HepG2 (cell line): ENCODE measurements at regions not wholly inside any gene's neighbourhood (a gene's known extent, or its start where the extent isn't known, plus 50 kb on each side); places are given as distances from the start of the nearest gene placed in this dataset.
"Not testable (repeated sequence)": the region's sequence is repeated elsewhere in the genome, so short reads cannot be mapped to it uniquely, and the experiment has no call there.

ENCODE experiments used
- ATAC-seq: fragments of 200-7000 bp; cut with Tn5 transposase; 3 replicates; pipeline ENCODE4 v1.9.1; 2020; ENCODE audit warnings: mild to moderate bottlenecking, moderate library complexity
- BruUV-seq: library from RNA; stranded (reverse); fragments of 400-500 nt; replicated peaks from 2 replicates; lab custom pipeline; 2021; lab: Mats Ljungman, UMichigan
- CTCF ChIA-PET: fragments of 300-600 bp; formaldehyde crosslinking; extraction: SDS; loops from one replicate; lab custom pipeline; 2021; ENCODE audit warnings: low total read pairs, inconsistent platforms, low intra/inter-chr PET ratio; lab: Yijun Ruan, JAX
- POLR2A ChIA-PET: fragments of 350-600 bp; sonication (Branson Sonifier 250); formaldehyde crosslinking; loops from one replicate; lab custom pipeline; 2020; ENCODE audit warnings: antibody characterized with exemption, inconsistent platforms; lab: Yijun Ruan, JAX
- DNase-seq: peaks from one replicate; pipeline ENCODE4 v3.0.0-alpha.2; 2015; ENCODE audit warnings: low spot score
- FAIRE-seq: peaks from 3 replicates; lab custom pipeline; 2011; peaks lifted over from hg19 to GRCh38; lab: Jason Lieb, UNC
- H2AFZ ChIP-seq: one replicate; pipeline ENCODE4 v1.6.1; 2011; ENCODE audit warnings: low read length, inconsistent platforms
- H3K27ac ChIP-seq: fragments of 300-600 bp; 3 replicates; pipeline ENCODE4 v1.8.0; 2011; ENCODE audit warnings: mixed run types, mild to moderate bottlenecking, mixed read lengths, low read length, inconsistent platforms; ENCODE audit not compliant: insufficient read depth; ENCODE audit errors: extremely low read length
- H3K27me3 ChIP-seq, 2 experiments: fragments of 200-600 bp in 1 of 2; 2 replicates in 1 of 2; 3 replicates in 1 of 2; pipeline versions ENCODE4 v1.6.0 to v1.8.0; 2011; ENCODE audit warnings: low read length in 2 of 2, mild to moderate bottlenecking in 2 of 2, moderate library complexity in 2 of 2, inconsistent platforms in 1 of 2; ENCODE audit not compliant: insufficient read depth in 2 of 2, control insufficient read depth in 1 of 2
- H3K36me3 ChIP-seq, 2 experiments: fragments of 200-600 bp in 1 of 2; replicated peaks in 1 of 2; 2 replicates in 1 of 2; 3 replicates in 1 of 2; pipeline versions ENCODE4 v1.5.1 to v1.8.0; 2011; ENCODE audit warnings: low read length in 2 of 2, inconsistent platforms in 1 of 2; ENCODE audit not compliant: insufficient read depth in 2 of 2, control insufficient read depth in 1 of 2
- H3K4me1 ChIP-seq: 2 replicates; pipeline ENCODE4 v1.5.1; 2012; ENCODE audit warnings: low read length, inconsistent platforms; ENCODE audit not compliant: insufficient read depth
- H3K4me2 ChIP-seq: 2 replicates; pipeline ENCODE4 v1.6.0; 2011; ENCODE audit warnings: low read depth, low read length, inconsistent platforms
- H3K4me3 ChIP-seq, 3 experiments: fragments of 200-600 bp in 1 of 3; sonication (generic), shearing (Covaris generic) in 1 of 3; replicated peaks in 1 of 3; 2 replicates each; pipeline ENCODE4 v1.5.1; 2011 to 2016; ENCODE audit warnings: low read length in 3 of 3, inconsistent platforms in 2 of 3, low read depth in 2 of 3, mild to moderate bottlenecking in 2 of 3, control low read depth in 1 of 3, mixed read lengths in 1 of 3; ENCODE audit not compliant: insufficient read depth in 1 of 3
- H3K79me2 ChIP-seq: one replicate; pipeline ENCODE4 v1.6.1; 2011; ENCODE audit warnings: low read length, inconsistent platforms; ENCODE audit not compliant: insufficient read depth
- H3K9ac ChIP-seq: 2 replicates; pipeline ENCODE4 v1.6.0; 2011; ENCODE audit warnings: mild to moderate bottlenecking, low read depth, low read length, inconsistent platforms; ENCODE audit not compliant: insufficient read depth
- H3K9me3 ChIP-seq: 2 replicates; pipeline ENCODE4 v1.5.1; 2012; ENCODE audit warnings: mild to moderate bottlenecking, low read length
- H4K20me1 ChIP-seq: 2 replicates; pipeline ENCODE4 v1.6.0; 2011; ENCODE audit warnings: inconsistent platforms, mild to moderate bottlenecking, low read length, moderate library complexity; ENCODE audit not compliant: insufficient read depth
- HMG20B ChIP-seq: conservative IDR thresholded peaks from 2 replicates; pipeline ENCODE4 v1.6.1; 2016; ENCODE audit warnings: missing genetic modification reagents, missing compliant biosample characterization
- HOMEZ ChIP-seq: IDR thresholded peaks from 2 replicates; pipeline ENCODE4 v1.6.1; 2016; ENCODE audit warnings: low read depth
- HOXA7 ChIP-seq: sonication (generic); formaldehyde crosslinking; IDR thresholded peaks from 2 replicates; pipeline ENCODE4 v1.8.1; 2022; ENCODE audit warnings: mild to moderate bottlenecking, missing genetic modification reagents, moderate library complexity
- MIER2 ChIP-seq: IDR thresholded peaks from 2 replicates; pipeline ENCODE4 v1.6.1; 2016; ENCODE audit warnings: missing biosample characterization, missing genetic modification reagents
- NAIF1 ChIP-seq: sonication (generic); formaldehyde crosslinking; IDR thresholded peaks from 2 replicates; pipeline ENCODE4 v1.5.0; 2020; ENCODE audit warnings: mild to moderate bottlenecking, missing genetic modification reagents, borderline replicate concordance
- SOX13 ChIP-seq, 3 experiments: fragments of 450-650 bp in 1 of 3; sonication (generic) in 1 of 3; formaldehyde crosslinking in 1 of 3; IDR thresholded peaks in 2 of 3; conservative IDR thresholded peaks in 1 of 3; 2 replicates each; pipeline versions ENCODE4 v1.5.0 to v1.6.1; 2016 to 2020; ENCODE audit warnings: antibody characterized with exemption in 1 of 3, mild to moderate bottlenecking in 1 of 3, missing compliant biosample characterization in 1 of 3, missing genetic modification reagents in 1 of 3, moderate library complexity in 1 of 3
- TRAFD1 ChIP-seq: sonication (generic); formaldehyde crosslinking; IDR thresholded peaks from 2 replicates; pipeline ENCODE4 v1.5.1; 2020; ENCODE audit warnings: missing genetic modification reagents, mild to moderate bottlenecking, borderline replicate concordance
- U2AF1 ChIP-seq: fragments of 200-400 bp; formaldehyde crosslinking; optimal IDR thresholded peaks from 2 replicates; pipeline ENCODE3; 2017; ENCODE audit warnings: mild to moderate bottlenecking, low read depth, low read length
- ZNF101 ChIP-seq: sonication (generic); formaldehyde crosslinking; IDR thresholded peaks from 2 replicates; pipeline ENCODE4 v1.4.0; 2020; ENCODE audit warnings: mild to moderate bottlenecking, low read depth, missing genetic modification reagents, borderline replicate concordance
- WGBS: methylation state at CpG from one replicate; pipeline ENCODE4 v1.1.6; 2017; ENCODE audit warnings: low lambda C conversion rate; 5-methylcytosine and 5-hydroxymethylcytosine counted together
- in situ Hi-C: cut with HindIII; loops from 2 replicates; pipeline ENCODE4 v1.10.0; 2017; ENCODE audit warnings: low pct_unique_long_range_greater_than_20kb; ENCODE audit not compliant: extremely low pct_ligation_motif_present
- intact Hi-C: fragments of 100-400 bp; cut with micrococcal nuclease; formaldehyde crosslinking; loops from one replicate; pipeline ENCODE4 v1.10.0; 2022; ENCODE audit not compliant: unreplicated experiment

DNA sequence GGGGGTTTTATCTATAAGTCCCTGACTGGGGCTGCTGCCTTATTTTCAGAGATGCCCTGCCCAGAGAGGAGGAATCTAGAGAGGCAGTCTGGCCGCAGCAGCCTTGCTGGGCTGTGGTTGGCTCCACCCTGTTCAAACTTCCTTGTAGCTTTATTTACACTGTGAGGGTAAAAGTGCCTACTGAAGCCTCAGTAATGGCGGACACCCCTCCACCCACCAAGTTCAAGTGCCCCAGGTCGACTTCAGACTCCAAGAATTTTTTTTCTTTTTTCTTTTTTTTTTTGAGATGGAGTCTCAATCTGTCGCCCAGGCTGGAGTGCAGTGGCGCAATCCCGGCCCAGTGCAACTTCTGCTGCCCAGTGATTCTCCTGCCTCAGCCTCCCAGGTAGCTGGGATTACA, 137.3 kb upstream of the MTPN start:
- intact Hi-C loops, H3K4me3 ChIP-seq, H3K4me1 ChIP-seq, H3K9me3 ChIP-seq, H3K27ac ChIP-seq, H3K4me2 ChIP-seq, POLR2A ChIA-PET, in situ Hi-C loops, H3K36me3 ChIP-seq, H3K27me3 ChIP-seq, H4K20me1 ChIP-seq, BruUV-seq, H2AFZ ChIP-seq, H3K79me2 ChIP-seq, FAIRE-seq, DNase-seq, CTCF ChIA-PET, H3K9ac ChIP-seq: not testable (repeated sequence)
- ATAC-seq, result peak; percentile 17; the same call in 1 of the 3 replicates
- 52% methylated on average over 5 of the region's 6 CpGs for WGBS

- H3K79me2 ChIP-seq, H3K27ac ChIP-seq, H3K36me3 ChIP-seq, FAIRE-seq, ATAC-seq, DNase-seq, H3K4me1 ChIP-seq, intact Hi-C loops, BruUV-seq, H4K20me1 ChIP-seq, in situ Hi-C loops, CTCF ChIA-PET, H3K9me3 ChIP-seq, H3K9ac ChIP-seq, POLR2A ChIA-PET, H3K4me2 ChIP-seq, H3K4me3 ChIP-seq, H3K27me3 ChIP-seq, H2AFZ ChIP-seq: not testable (repeated sequence)
- WGBS, result 12% methylated on average over 1 of the region's 1 CpG
These were observed 131.9 kb upstream of the MTPN start for GRCh38 chr7:136109037-136109436.

DNA sequence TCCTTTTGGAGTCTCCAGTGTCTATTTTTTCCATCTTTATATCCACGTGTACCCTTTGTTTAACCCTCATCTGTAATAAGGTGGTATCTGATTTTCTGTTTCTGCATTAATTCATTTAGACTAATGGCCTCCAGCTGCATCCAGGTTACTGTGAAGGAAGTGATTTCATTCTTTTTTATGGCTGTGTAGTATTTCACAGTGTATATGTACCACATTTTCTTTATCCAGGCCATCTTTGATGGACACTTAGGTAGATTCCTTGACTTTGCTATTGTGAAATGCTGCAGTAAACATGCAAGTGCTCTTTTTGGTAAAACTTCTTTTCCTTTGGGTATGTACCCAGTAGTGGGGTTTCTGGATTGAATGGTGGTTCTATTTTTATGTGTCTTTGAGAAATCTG, 128.0 kb upstream of the MTPN start:
- BruUV-seq, result no TSS peak
- CTCF ChIA-PET, result no interaction called here
- in situ Hi-C loops, result no loop called here
- Histone ChIP-seq H2AFZ (no peak overlapping the region), H3K9me3 (no peaks in the 10 kb centered on the region), H3K79me2 (no peaks in the 10 kb centered on the region), H3K4me3 (no peak overlapping the region), H3K36me3 (no peaks in the 10 kb centered on the region), H3K9ac (no peak overlapping the region), H3K27ac (no peak overlapping the region), H3K4me1 (no peaks in the 10 kb centered on the region), H3K4me2 (no peak overlapping the region), H4K20me1 (no peaks in the 10 kb centered on the region), H3K27me3 (no peaks in the 10 kb centered on the region)
- no peak for ATAC-seq
- WGBS, result 0% methylated on average over 1 of the region's 1 CpG
- DNase-seq, result no peak
- no peak for FAIRE-seq
- POLR2A ChIA-PET, result no interaction called here
- intact Hi-C loops, result no loop called here
- no peak for TF ChIP-seq SOX13 (IDR thresholded peaks at IDR 0.05)
- no peak for TF ChIP-seq SOX13 (CRISPR knock-in tag; conservative IDR thresholded peaks at IDR 0.05 in 1 of 2, IDR thresholded peaks at IDR 0.05 in 1 of 2)
- TF ChIP-seq NAIF1 (CRISPR knock-in tag), result no peak
- no peak for TF ChIP-seq HOMEZ (CRISPR knock-in tag)
- no peak for TF ChIP-seq U2AF1
- no peak for TF ChIP-seq HOXA7 (CRISPR knock-in tag)
- no peak for TF ChIP-seq ZNF101
- no peak for TF ChIP-seq HMG20B (CRISPR knock-in tag)
- no peak for TF ChIP-seq MIER2 (CRISPR knock-in tag)
- no peak for TF ChIP-seq TRAFD1
